Stomach (tissue), 4 donors: ENCODE measurements at regions not wholly inside any gene's neighbourhood (a gene's known extent, or its start where the extent isn't known, plus 50 kb on each side); places are given as distances from the start of the nearest gene placed in this dataset.

Experiments used
- POLR2AphosphoS5 ChIP-seq, 3 donors: sonication (generic); formaldehyde crosslinking; IDR thresholded peaks; one replicate each; pipeline ENCODE4 v1.6.1; 2016; ENCODE audit warnings: antibody characterized with exemption in 3 of 3
- TF ChIP-seq, protein P1 (sequence below), 7 experiments: fragments of 450-650 bp in 4 of 7; fragments of 200-600 bp in 3 of 7; sonication (generic) in 3 of 7; IDR thresholded peaks; one replicate each; pipeline ENCODE4 v1.5.1; 2016 to 2019; ENCODE audit warnings: antibody characterized with exemption in 7 of 7, control low read depth in 2 of 7, mild to moderate bottlenecking in 1 of 7

GRCh38 chr2:120439067-120439368, 93.1 kb downstream of the INHBB start:
- TF ChIP-seq POLR2AphosphoS5 (IDR thresholded peaks at IDR 0.05) = no peak
- TF ChIP-seq, protein P1, sequence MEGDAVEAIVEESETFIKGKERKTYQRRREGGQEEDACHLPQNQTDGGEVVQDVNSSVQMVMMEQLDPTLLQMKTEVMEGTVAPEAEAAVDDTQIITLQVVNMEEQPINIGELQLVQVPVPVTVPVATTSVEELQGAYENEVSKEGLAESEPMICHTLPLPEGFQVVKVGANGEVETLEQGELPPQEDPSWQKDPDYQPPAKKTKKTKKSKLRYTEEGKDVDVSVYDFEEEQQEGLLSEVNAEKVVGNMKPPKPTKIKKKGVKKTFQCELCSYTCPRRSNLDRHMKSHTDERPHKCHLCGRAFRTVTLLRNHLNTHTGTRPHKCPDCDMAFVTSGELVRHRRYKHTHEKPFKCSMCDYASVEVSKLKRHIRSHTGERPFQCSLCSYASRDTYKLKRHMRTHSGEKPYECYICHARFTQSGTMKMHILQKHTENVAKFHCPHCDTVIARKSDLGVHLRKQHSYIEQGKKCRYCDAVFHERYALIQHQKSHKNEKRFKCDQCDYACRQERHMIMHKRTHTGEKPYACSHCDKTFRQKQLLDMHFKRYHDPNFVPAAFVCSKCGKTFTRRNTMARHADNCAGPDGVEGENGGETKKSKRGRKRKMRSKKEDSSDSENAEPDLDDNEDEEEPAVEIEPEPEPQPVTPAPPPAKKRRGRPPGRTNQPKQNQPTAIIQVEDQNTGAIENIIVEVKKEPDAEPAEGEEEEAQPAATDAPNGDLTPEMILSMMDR (IDR thresholded peaks at IDR 0.05) = no peak
